ENCODE measurements at regions not wholly inside any gene's neighbourhood (a gene's known extent, or its start where the extent isn't known, plus 50 kb on each side); places are given as distances from the start of the nearest gene placed in this dataset.
"Not testable (repeated sequence)": the region's sequence is repeated elsewhere in the genome, so short reads cannot be mapped to it uniquely, and the experiment has no call there.

- not testable (repeated sequence) for TF ChIP-seq CTCF (IDR thresholded peaks at IDR 0.05; ENCODE audit: low read length); EZH2 (IDR thresholded peaks at IDR 0.05; ENCODE audit: borderline replicate concordance, low read length)
Measured at GRCh38 chr15:91415258-91415657, 315.2 kb downstream of the SV2B start.
